ENCODE measurements at regions not wholly inside any gene's neighbourhood (a gene's known extent, or its start where the extent isn't known, plus 50 kb on each side); places are given as distances from the start of the nearest gene placed in this dataset.
A peak's percentile ranks its signal among the peaks of the same experiment; 100 is the strongest.

GRCh38 chr16:25449802-25450201 is 192.2 kb upstream of the ZKSCAN2 start:
- CTCF ChIA-PET = no interaction called here
- POLR2A ChIA-PET (ENCODE audit: unreplicated experiment) = no interaction called here
- H3K4me2 ChIP-seq (ENCODE audit: low read depth, low read length) = no peak overlapping the region
- H3K4me3 ChIP-seq (ENCODE audit: insufficient read depth, low read depth, low read length) = no peak overlapping the region
- no peak overlapping the region for H2BK15ac ChIP-seq (ENCODE audit: low read depth, low read length)
- H3K4me1 ChIP-seq (ENCODE audit: control insufficient read depth, insufficient read depth, low read length) = no peaks in the 10 kb centered on the region
- H2BK120ac ChIP-seq (ENCODE audit: low read depth, low read length) = no peak overlapping the region
- no peak for TF ChIP-seq USF2 (IDR thresholded peaks at IDR 0.05; ENCODE audit: low read depth, low read length)
- TF ChIP-seq MAFK (IDR thresholded peaks at IDR 0.05; ENCODE audit: low read depth, low read length) = peak; percentile 53
- no peak overlapping the region for H4K91ac ChIP-seq (ENCODE audit: insufficient read depth, low read depth, low read length)
- intact Hi-C loops (cut with micrococcal nuclease) = no loop called here
- no CpG with 5 or more reads among the region's 2 CpGs for WGBS, 2 experiments (ENCODE audit: extremely low coverage in 2 of 2, insufficient read length in 1 of 2)
- H3K18ac ChIP-seq (ENCODE audit: low read depth, low read length) = no peak overlapping the region
- no peak overlapping the region for H3K27ac ChIP-seq (ENCODE audit: insufficient read depth, low read length)
- BruUV-seq (replicated peaks) = no TSS peak
- H3K23ac ChIP-seq (ENCODE audit: low read depth, low read length) = no peak overlapping the region
- H4K20me1 ChIP-seq (ENCODE audit: insufficient read depth, low read length) = no peaks in the 10 kb centered on the region
- no peaks in the 10 kb centered on the region for H3K9me3 ChIP-seq (ENCODE audit: control insufficient read depth, insufficient read depth, low read length)
- H3K14ac ChIP-seq (replicated peaks; ENCODE audit: low read depth, low read length) = no peak overlapping the region
- H2BK5ac ChIP-seq (ENCODE audit: low read depth, low read length, poor library complexity, severe bottlenecking) = no peak overlapping the region
- ATAC-seq (ENCODE audit: low read depth) (no peak), DNase-seq (no peak)
- no peaks in the 10 kb centered on the region for H3K79me1 ChIP-seq (ENCODE audit: low read depth in 1 of 2, low read length in 2 of 2)
- no peaks in the 10 kb centered on the region for H3K9me1 ChIP-seq (ENCODE audit: insufficient read depth, low read length)
- H2AK5ac ChIP-seq (ENCODE audit: low read depth, low read length) = no peak overlapping the region
- dilution Hi-C loops (cut with HindIII; ENCODE audit: low sequenced_read_pairs, unreplicated experiment) = no loop called here
- in situ Hi-C loops (cut with MboI; ENCODE audit: low sequenced_read_pairs) = no loop called here
- no peaks in the 10 kb centered on the region for H3K36me3 ChIP-seq (ENCODE audit: control insufficient read depth, insufficient read depth, low read length)
- no peak overlapping the region for H4K5ac ChIP-seq (ENCODE audit: low read depth, low read length)
- no peak overlapping the region for H2AK9ac ChIP-seq (replicated peaks; ENCODE audit: low read depth, low read length, poor library complexity)
- H3K4ac ChIP-seq (ENCODE audit: low read depth, low read length) = no peak overlapping the region
- no peak overlapping the region for H4K8ac ChIP-seq (ENCODE audit: low read depth in 2 of 2, low read length in 2 of 2)
- H3K56ac ChIP-seq (ENCODE audit: extremely low read depth, insufficient read depth, low read length) = no peak overlapping the region
- H2AFZ ChIP-seq (replicated peaks; ENCODE audit: low read length, poor library complexity) = no peak overlapping the region
- H2BK20ac ChIP-seq (ENCODE audit: low read depth, low read length) = no peak overlapping the region
- no peak overlapping the region for H3K9ac ChIP-seq (ENCODE audit: low read depth, low read length)
- H3K27me3 ChIP-seq (ENCODE audit: control insufficient read depth, insufficient read depth, low read length) = no peaks in the 10 kb centered on the region
